ENCODE measurements at regions not wholly inside any gene's neighbourhood (a gene's known extent, or its start where the extent isn't known, plus 50 kb on each side); places are given as distances from the start of the nearest gene placed in this dataset.

GRCh38 chr4:112751447-112751846 lies 114.5 kb downstream of the LARP7 start:
- no peak for DNase-seq
- Mint-ChIP-seq H3K4me3 (ENCODE audit: low read depth, unreplicated experiment) (no peak overlapping the region), H3K27me3 (ENCODE audit: unreplicated experiment) (no peaks in the 10 kb centered on the region), H3K27ac (ENCODE audit: unreplicated experiment) (no peak overlapping the region), H3K36me3 (ENCODE audit: insufficient read depth, unreplicated experiment) (no peaks in the 10 kb centered on the region), H3K9me3 (ENCODE audit: low read depth, unreplicated experiment) (no peaks in the 10 kb centered on the region), H3K4me1 (ENCODE audit: low read depth, unreplicated experiment) (peaks cover 15% of the 10 kb centered on the region)
- intact Hi-C loops (cut with micrococcal nuclease; ENCODE audit: unreplicated experiment) = no loop called here
- no TSS peak for BruUV-seq (replicated peaks)
- no peak for TF ChIP-seq CTCF (IDR thresholded peaks at IDR 0.05; ENCODE audit: unreplicated experiment)
- CTCF ChIA-PET = interaction anchor here (0.5 kb wide), 1 partner anchor 12 kb away, joined by 3 read pairs; no protein-coding TSS in a partner anchor

- BruUV-seq (replicated peaks) = no TSS peak
- Mint-ChIP-seq H3K36me3 (ENCODE audit: insufficient read depth, unreplicated experiment) (no peaks in the 10 kb centered on the region), H3K27me3 (ENCODE audit: unreplicated experiment) (no peaks in the 10 kb centered on the region), H3K4me1 (ENCODE audit: low read depth, unreplicated experiment) (peaks cover 13% of the 10 kb centered on the region), H3K9me3 (ENCODE audit: low read depth, unreplicated experiment) (no peaks in the 10 kb centered on the region), H3K27ac (ENCODE audit: unreplicated experiment) (no peak overlapping the region), H3K4me3 (ENCODE audit: low read depth, unreplicated experiment) (no peak overlapping the region)
- DNase-seq = no peak
- CTCF ChIA-PET = interaction anchor here (0.5 to 0.7 kb wide), 2 partner anchors 11 to 23 kb away, joined by 3 read pairs; no protein-coding TSS in a partner anchor
- intact Hi-C loops (cut with micrococcal nuclease; ENCODE audit: unreplicated experiment) = no loop called here
- no peak for TF ChIP-seq CTCF (IDR thresholded peaks at IDR 0.05; ENCODE audit: unreplicated experiment)
Measured at GRCh38 chr4:112752061-112752460, 115.1 kb downstream of the LARP7 start.

- CTCF ChIA-PET = interaction anchor here (0.7 kb wide), 1 partner anchor 24 kb away, joined by 3 read pairs; no protein-coding TSS in a partner anchor
- no peaks in the 10 kb centered on the region for H3K36me3 Mint-ChIP-seq (ENCODE audit: insufficient read depth, unreplicated experiment)
- intact Hi-C loops (cut with micrococcal nuclease; ENCODE audit: unreplicated experiment) = no loop called here
- no peaks in the 10 kb centered on the region for H3K27me3 Mint-ChIP-seq (ENCODE audit: unreplicated experiment)
- peaks cover 9% of the 10 kb centered on the region for H3K4me1 Mint-ChIP-seq (ENCODE audit: low read depth, unreplicated experiment)
- no peak for DNase-seq
- H3K27ac Mint-ChIP-seq (ENCODE audit: unreplicated experiment) = no peak overlapping the region
- no TSS peak for BruUV-seq (replicated peaks)
- no peaks in the 10 kb centered on the region for H3K9me3 Mint-ChIP-seq (ENCODE audit: low read depth, unreplicated experiment)
- no peak for TF ChIP-seq CTCF (IDR thresholded peaks at IDR 0.05; ENCODE audit: unreplicated experiment)
- H3K4me3 Mint-ChIP-seq (ENCODE audit: low read depth, unreplicated experiment) = no peak overlapping the region
Measured at GRCh38 chr4:112752510-112752909, 115.6 kb downstream of the LARP7 start.

- CTCF ChIA-PET = no interaction called here
- no TSS peak for BruUV-seq (replicated peaks)
- DNase-seq = no peak
Measured at GRCh38 chr4:112753333-112753732, 116.4 kb downstream of the LARP7 start.

More at GRCh38 chr4:112753333-112753732, 116.4 kb downstream of the LARP7 start:
- H3K9me3 Mint-ChIP-seq (ENCODE audit: low read depth, unreplicated experiment) = no peaks in the 10 kb centered on the region
- intact Hi-C loops (cut with micrococcal nuclease; ENCODE audit: unreplicated experiment) = no loop called here
- H3K27ac Mint-ChIP-seq (ENCODE audit: unreplicated experiment) = no peak overlapping the region
- H3K4me3 Mint-ChIP-seq (ENCODE audit: low read depth, unreplicated experiment) = no peak overlapping the region
- no peaks in the 10 kb centered on the region for H3K36me3 Mint-ChIP-seq (ENCODE audit: insufficient read depth, unreplicated experiment)
- TF ChIP-seq CTCF (IDR thresholded peaks at IDR 0.05; ENCODE audit: unreplicated experiment) = no peak
- H3K27me3 Mint-ChIP-seq (ENCODE audit: unreplicated experiment) = no peaks in the 10 kb centered on the region
- H3K4me1 Mint-ChIP-seq (ENCODE audit: low read depth, unreplicated experiment) = peaks cover 7% of the 10 kb centered on the region
